Caco-2 (cell line): ENCODE measurements at regions not wholly inside any gene's neighbourhood (a gene's known extent, or its start where the extent isn't known, plus 50 kb on each side); places are given as distances from the start of the nearest gene placed in this dataset.
A peak's percentile ranks its signal among the peaks of the same experiment; 100 is the strongest.

ENCODE experiments used
- BruUV-seq: library from RNA; stranded (reverse); fragments of 400-500 nt; replicated peaks from 2 replicates; lab custom pipeline; 2021; lab: Mats Ljungman, UMichigan
- CTCF ChIA-PET: fragments of 300-600 bp; sonication (Branson Sonifier 250); formaldehyde crosslinking; loops from one replicate; lab custom pipeline; 2022; ENCODE audit warnings: antibody characterized with exemption; lab: Charles Lee
- POLR2A ChIA-PET: fragments of 300-600 bp; sonication (Branson Sonifier 250); formaldehyde crosslinking; loops from one replicate; lab custom pipeline; 2022; ENCODE audit warnings: antibody characterized with exemption; lab: Charles Lee
- DNase-seq, 2 experiments: peaks; one replicate each; pipeline versions ENCODE4 v3.0.0 to v3.0.0-alpha.2; 2020 to 2022
- H3K27me3 ChIP-seq: replicated peaks from 2 replicates; pipeline ENCODE4 v1.6.0; 2011; ENCODE audit warnings: low read length; ENCODE audit not compliant: control insufficient read depth, insufficient read depth
- H3K36me3 ChIP-seq: 2 replicates; pipeline ENCODE4 v1.5.1; 2011; ENCODE audit warnings: low read length; ENCODE audit not compliant: control insufficient read depth, insufficient read depth
- H3K4me1 ChIP-seq: fragments of 250-450 bp; sonication (Bioruptor Pico); 2 replicates; pipeline ENCODE4 v1.5.1; 2020; ENCODE audit warnings: mild to moderate bottlenecking
- H3K4me3 ChIP-seq: 2 replicates; pipeline ENCODE4 v1.5.1; 2011; ENCODE audit warnings: low read depth, mild to moderate bottlenecking, control low read depth, low read length
- H3K9me3 ChIP-seq: fragments of 250-450 bp; sonication (Bioruptor Pico); 2 replicates; pipeline ENCODE4 v1.5.1; 2020; ENCODE audit warnings: mild to moderate bottlenecking, moderate library complexity
- H3K27ac Mint-ChIP-seq: one replicate; pipeline ENCODE4 v1.8.0; 2022; ENCODE audit warnings: mixed read lengths; ENCODE audit not compliant: unreplicated experiment
- H3K27me3 Mint-ChIP-seq: one replicate; pipeline ENCODE4 v1.8.0; 2022; ENCODE audit warnings: mixed read lengths; ENCODE audit not compliant: insufficient read depth, unreplicated experiment
- H3K36me3 Mint-ChIP-seq: one replicate; pipeline ENCODE4 v1.8.0; 2022; ENCODE audit warnings: mild to moderate bottlenecking, mixed read lengths; ENCODE audit not compliant: insufficient read depth, unreplicated experiment
- H3K4me1 Mint-ChIP-seq: one replicate; pipeline ENCODE4 v1.8.0; 2022; ENCODE audit warnings: low read depth, mixed read lengths; ENCODE audit not compliant: unreplicated experiment
- H3K4me3 Mint-ChIP-seq: one replicate; pipeline ENCODE4 v1.8.0; 2022; ENCODE audit warnings: mild to moderate bottlenecking, moderate library complexity, mixed read lengths; ENCODE audit not compliant: unreplicated experiment
- H3K9me3 Mint-ChIP-seq: one replicate; pipeline ENCODE4 v1.8.0; 2022; ENCODE audit warnings: mixed read lengths; ENCODE audit not compliant: unreplicated experiment
- intact Hi-C: fragments of 100-400 bp; cut with micrococcal nuclease; formaldehyde crosslinking; loops from one replicate; pipeline ENCODE4 v1.10.0; 2022; ENCODE audit not compliant: unreplicated experiment
- TF ChIP-seq, protein P1 (sequence below), 2 experiments: fragments of 200-600 bp in 1 of 2; IDR thresholded peaks; 1 replicate in 1 of 2; 2 replicates in 1 of 2; pipeline versions ENCODE4 v1.5.1 to v1.8.0; 2011 to 2022; ENCODE audit warnings: antibody characterized with exemption in 1 of 2, control low read depth in 1 of 2, inconsistent platforms in 1 of 2, low read depth in 1 of 2, low read length in 1 of 2, mild to moderate bottlenecking in 1 of 2, moderate library complexity in 1 of 2; ENCODE audit not compliant: insufficient read depth in 1 of 2, severe bottlenecking in 1 of 2, unreplicated experiment in 1 of 2

- no peaks in the 10 kb centered on the region for H3K27me3 Mint-ChIP-seq
- H3K4me3 Mint-ChIP-seq, result peak overlapping the region; percentile 15
- CTCF ChIA-PET, result interaction anchor here (0.8 to 1.8 kb wide), 2 partner anchors 13 to 344 kb away, joined by 4 to 7 read pairs; no protein-coding TSS in a partner anchor
- peak overlapping the region; percentile 64 for H3K27ac Mint-ChIP-seq
- TF ChIP-seq, protein P1, sequence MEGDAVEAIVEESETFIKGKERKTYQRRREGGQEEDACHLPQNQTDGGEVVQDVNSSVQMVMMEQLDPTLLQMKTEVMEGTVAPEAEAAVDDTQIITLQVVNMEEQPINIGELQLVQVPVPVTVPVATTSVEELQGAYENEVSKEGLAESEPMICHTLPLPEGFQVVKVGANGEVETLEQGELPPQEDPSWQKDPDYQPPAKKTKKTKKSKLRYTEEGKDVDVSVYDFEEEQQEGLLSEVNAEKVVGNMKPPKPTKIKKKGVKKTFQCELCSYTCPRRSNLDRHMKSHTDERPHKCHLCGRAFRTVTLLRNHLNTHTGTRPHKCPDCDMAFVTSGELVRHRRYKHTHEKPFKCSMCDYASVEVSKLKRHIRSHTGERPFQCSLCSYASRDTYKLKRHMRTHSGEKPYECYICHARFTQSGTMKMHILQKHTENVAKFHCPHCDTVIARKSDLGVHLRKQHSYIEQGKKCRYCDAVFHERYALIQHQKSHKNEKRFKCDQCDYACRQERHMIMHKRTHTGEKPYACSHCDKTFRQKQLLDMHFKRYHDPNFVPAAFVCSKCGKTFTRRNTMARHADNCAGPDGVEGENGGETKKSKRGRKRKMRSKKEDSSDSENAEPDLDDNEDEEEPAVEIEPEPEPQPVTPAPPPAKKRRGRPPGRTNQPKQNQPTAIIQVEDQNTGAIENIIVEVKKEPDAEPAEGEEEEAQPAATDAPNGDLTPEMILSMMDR (IDR thresholded peaks at IDR 0.05; ENCODE audit: insufficient read depth in 1 of 2, low read depth in 1 of 2, low read length in 1 of 2, severe bottlenecking in 1 of 2, unreplicated experiment in 1 of 2), result peak in 1 of 2 experiments; percentile 6
- no peaks in the 10 kb centered on the region for H3K9me3 Mint-ChIP-seq
- H3K4me3 ChIP-seq, result no peak overlapping the region
- H3K4me1 ChIP-seq, result peaks cover 24% of the 10 kb centered on the region
- peaks cover 7% of the 10 kb centered on the region for H3K4me1 Mint-ChIP-seq
- peak; percentile 55 to 68 for DNase-seq
- H3K36me3 ChIP-seq, result no peaks in the 10 kb centered on the region
- intact Hi-C loops, result loop anchor here (5.0 to 10.0 kb wide), 3 partner anchors 78 to 346 kb away; no protein-coding TSS in a partner anchor
- H3K9me3 ChIP-seq, result no peaks in the 10 kb centered on the region
- no peaks in the 10 kb centered on the region for H3K27me3 ChIP-seq
- POLR2A ChIA-PET, result no interaction called here
- BruUV-seq, result no TSS peak
- H3K36me3 Mint-ChIP-seq, result peaks cover 6% of the 10 kb centered on the region
Measured at GRCh38 chrX:10756441-10756840, 136.1 kb upstream of the MID1 start.

DNA sequence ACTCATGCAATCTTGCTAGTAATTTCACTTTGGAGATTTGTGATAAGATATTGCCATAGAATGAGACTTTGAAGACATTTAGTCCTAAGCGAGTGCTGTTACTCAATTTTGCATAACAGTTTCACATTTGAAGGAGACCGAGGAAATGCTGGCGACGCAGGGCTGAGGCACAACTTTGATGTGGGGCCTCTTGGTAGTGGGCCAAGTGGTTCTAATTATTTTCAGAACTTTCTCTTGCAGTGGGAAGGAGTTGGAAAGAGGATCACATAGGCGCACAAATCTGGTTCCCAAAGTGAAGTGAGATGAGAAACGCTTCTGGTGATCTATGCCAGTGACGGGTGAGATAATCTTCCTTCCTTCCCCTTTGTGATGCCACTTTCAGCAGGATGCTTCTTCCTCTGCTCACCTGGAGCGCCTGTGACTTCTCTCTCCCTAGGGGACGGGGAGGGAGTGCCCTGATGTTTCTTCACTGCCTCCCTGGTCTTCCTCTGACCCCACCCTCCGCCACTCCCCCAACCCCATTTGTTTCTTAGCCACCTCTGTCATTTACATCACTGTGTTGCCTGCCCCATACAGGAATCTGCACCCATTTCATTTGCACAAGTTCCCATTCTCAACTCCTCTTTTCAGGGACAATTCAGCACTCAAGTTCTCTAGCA, 138.9 kb upstream of the MID1 start:
- TF ChIP-seq, protein P1 (IDR thresholded peaks at IDR 0.05; ENCODE audit: insufficient read depth in 1 of 2, low read depth in 1 of 2, low read length in 1 of 2, severe bottlenecking in 1 of 2, unreplicated experiment in 1 of 2), result no peak
- Histone ChIP-seq H3K4me3 (no peak overlapping the region), H3K4me1 (peaks cover 24% of the 10 kb centered on the region), H3K36me3 (no peaks in the 10 kb centered on the region), H3K9me3 (no peaks in the 10 kb centered on the region), H3K27me3 (no peaks in the 10 kb centered on the region)
- intact Hi-C loops, result loop anchor here (5.0 to 10.0 kb wide), 3 partner anchors 76 to 343 kb away; no protein-coding TSS in a partner anchor
- no peaks in the 10 kb centered on the region for H3K9me3 Mint-ChIP-seq
- H3K4me1 Mint-ChIP-seq, result peaks cover 7% of the 10 kb centered on the region
- no peak overlapping the region for H3K4me3 Mint-ChIP-seq
- BruUV-seq, result no TSS peak
- POLR2A ChIA-PET, result no interaction called here
- DNase-seq, result no peak
- CTCF ChIA-PET, result no interaction called here
- H3K36me3 Mint-ChIP-seq, result peaks cover 6% of the 10 kb centered on the region
- no peaks in the 10 kb centered on the region for H3K27me3 Mint-ChIP-seq
- H3K27ac Mint-ChIP-seq, result no peak overlapping the region

- Histone ChIP-seq H3K9me3 (no peaks in the 10 kb centered on the region), H3K4me1 (peaks cover 9% of the 10 kb centered on the region), H3K4me3 (no peak overlapping the region), H3K36me3 (no peaks in the 10 kb centered on the region; the same call in 1 of the 2 replicates), H3K27me3 (no peaks in the 10 kb centered on the region)
- no peak for DNase-seq
- peaks cover 6% of the 10 kb centered on the region for H3K36me3 Mint-ChIP-seq
- CTCF ChIA-PET, result no interaction called here
- no peaks in the 10 kb centered on the region for H3K9me3 Mint-ChIP-seq
- no TSS peak for BruUV-seq
- no peak overlapping the region for H3K27ac Mint-ChIP-seq
- H3K4me1 Mint-ChIP-seq, result peaks cover 3% of the 10 kb centered on the region
- TF ChIP-seq, protein P1 (IDR thresholded peaks at IDR 0.05; ENCODE audit: insufficient read depth in 1 of 2, low read depth in 1 of 2, low read length in 1 of 2, severe bottlenecking in 1 of 2, unreplicated experiment in 1 of 2), result no peak
- H3K27me3 Mint-ChIP-seq, result no peaks in the 10 kb centered on the region
- intact Hi-C loops, result no loop called here
- POLR2A ChIA-PET, result no interaction called here
- H3K4me3 Mint-ChIP-seq, result no peak overlapping the region
Measured at GRCh38 chrX:10761447-10761846, 141.1 kb upstream of the MID1 start.
